Dedifferentiated amniotic fluid mesenchymal stem cell (primary cell): ENCODE measurements at regions not wholly inside any gene's neighbourhood (a gene's known extent, or its start where the extent isn't known, plus 50 kb on each side); places are given as distances from the start of the nearest gene placed in this dataset.
"Not testable (repeated sequence)": the region's sequence is repeated elsewhere in the genome, so short reads cannot be mapped to it uniquely, and the experiment has no call there.

ENCODE experiments used
- DNase-seq: peaks from one replicate; pipeline ENCODE4 v3.0.0-alpha.2; 2016; ENCODE audit errors: extremely low spot score

- DNase-seq = not testable (repeated sequence)
Measured at GRCh38 chr15:34528055-34528754, 55.2 kb downstream of the GOLGA8B start.

GRCh38 chr15:34527641-34528040 is 55.8 kb downstream of the GOLGA8B start:
- not testable (repeated sequence) for DNase-seq

DNA sequence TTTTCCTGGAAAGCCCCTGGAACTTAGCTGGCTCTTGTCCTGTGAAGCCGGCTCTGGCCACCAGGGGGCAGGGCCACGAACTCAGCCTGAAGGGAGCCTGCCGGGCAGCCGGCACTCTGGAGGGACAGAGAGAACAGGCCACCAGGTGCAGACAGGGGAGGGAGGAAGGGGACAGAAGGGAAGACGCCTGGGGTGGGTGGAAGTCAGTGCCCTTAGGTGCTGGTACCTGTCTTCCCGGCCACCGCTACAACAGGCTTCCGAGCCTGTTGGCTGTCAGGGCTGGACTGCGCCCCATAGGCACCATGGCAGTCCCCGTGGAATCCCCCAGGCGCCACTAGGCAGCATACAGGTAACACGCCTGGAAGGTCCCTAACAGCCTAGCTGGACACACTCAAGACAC is 59.6 kb downstream of the GOLGA8B start:
- DNase-seq = not testable (repeated sequence)

DNA sequence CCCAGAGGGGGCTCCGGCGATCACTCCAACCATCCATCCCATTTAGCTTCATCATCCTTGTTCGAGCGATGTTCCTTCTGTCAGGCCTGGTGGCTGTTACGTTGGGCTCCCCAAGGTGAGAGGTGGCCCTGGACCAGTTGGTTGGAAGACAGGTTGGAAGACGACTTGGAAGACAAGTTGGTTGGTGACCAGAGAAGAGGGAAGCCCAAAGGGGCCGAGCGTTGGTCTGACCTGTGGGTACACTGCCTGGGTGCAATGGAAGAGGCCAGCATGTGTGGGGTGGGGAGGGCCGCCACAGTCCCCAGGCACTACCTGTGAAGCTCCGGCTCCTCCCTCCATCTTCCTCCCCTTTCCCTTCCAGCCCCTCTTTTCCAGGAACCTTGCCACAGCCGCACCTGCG is 60.9 kb downstream of the GOLGA8B start:
- not testable (repeated sequence) for DNase-seq

DNA sequence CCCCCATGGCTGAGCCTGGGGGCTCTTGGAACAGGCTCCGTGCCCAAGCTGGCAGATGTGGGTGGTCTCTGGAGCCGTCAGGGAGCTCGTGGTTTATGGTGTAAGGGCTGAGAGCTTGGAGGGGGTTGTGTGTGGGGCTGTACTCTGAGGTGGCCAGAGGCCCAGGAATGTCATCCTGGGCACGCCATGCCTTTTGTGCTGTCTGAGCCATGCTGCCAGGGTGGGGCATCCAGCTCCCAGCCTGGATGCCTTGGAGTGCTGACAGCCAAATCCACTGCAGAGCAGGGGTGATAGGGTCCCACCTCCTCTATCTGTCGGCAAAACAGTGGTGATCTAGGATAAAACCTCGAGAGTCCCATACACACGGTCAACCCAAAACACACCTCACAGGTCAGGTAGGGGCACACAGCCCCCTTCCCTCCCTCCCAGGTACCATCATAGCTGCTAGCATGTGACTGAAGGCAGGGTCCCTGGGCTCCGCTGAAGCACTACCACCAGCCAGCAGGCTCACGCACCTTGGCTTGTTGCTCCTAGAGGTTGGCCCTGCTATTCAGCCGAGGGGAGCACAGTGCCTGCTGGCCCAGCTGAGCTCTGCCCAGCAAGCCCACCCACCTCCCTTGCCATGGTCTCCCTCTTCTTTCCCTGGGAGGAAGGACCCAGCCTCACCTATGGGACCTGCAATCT is 61.5 kb downstream of the GOLGA8B start:
- not testable (repeated sequence) for DNase-seq

GRCh38 chr15:34520566-34520965 is 62.9 kb downstream of the GOLGA8B start:
- DNase-seq = no peak

DNA sequence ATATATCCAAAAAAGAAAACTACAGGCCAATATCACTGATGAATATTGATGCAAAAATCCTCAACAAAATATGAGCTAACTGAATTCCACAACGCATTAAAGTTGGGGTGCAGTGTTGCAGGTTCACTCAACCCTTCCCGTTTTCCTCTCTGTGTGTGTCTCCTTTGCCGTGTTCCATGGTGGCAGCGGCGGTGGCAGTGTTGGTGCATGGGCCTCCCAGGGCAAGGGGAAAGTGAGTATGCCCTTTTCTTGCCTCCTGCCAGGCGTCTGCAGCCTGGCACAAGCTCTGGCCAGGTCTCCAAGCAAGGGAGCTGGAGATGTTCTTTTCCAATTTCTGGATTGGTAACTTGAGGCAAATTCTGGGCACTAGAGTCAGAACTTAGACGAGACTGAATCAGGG is 63.4 kb downstream of the GOLGA8B start:
- DNase-seq = not testable (repeated sequence)

DNA sequence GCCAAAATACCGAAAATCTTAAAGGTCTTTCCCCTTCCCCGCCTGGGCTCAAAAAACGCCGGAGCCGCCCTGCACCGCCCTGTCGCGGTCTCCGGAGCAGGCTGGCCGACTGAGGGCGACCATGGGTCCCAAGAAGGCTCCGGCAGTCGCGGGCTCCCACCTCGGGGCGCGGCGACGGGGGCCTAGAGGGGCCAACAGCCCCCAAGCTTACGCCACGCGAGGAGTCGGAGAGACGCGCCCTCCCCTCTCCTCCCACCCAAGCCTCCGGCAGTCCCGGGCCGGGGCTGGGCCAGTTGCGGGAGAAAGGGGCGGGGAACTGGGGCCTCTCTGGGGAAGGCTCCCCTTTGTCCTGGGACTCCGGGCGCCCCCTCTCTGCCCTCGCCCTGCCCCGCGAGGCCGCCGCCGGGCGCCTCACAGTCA is 69.2 kb downstream of the GOLGA8B start:
- peak; percentile 42 for DNase-seq

GRCh38 chr15:34512628-34513027 is 70.8 kb downstream of the GOLGA8B start:
- DNase-seq = no peak

DNA sequence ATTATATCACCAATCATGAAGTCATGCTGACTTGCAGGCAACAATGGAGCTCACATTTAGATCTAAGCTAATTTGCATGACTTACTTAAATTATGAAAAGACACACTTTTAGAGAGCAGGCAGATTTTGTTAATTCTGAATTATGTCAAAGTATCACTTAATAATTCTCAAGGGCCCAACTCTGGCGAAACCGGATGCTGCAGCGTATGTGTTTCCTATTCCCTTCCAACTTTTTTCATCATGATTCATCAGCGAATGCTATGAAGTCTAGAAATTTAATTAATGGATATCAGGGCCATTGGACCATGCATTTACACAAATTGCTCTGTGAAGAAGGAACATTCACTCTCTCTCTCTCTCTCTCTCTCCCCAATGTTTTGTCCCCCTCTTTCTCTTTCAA is 63.5 kb upstream of the GOLGA8A start:
- DNase-seq = no peak

DNA sequence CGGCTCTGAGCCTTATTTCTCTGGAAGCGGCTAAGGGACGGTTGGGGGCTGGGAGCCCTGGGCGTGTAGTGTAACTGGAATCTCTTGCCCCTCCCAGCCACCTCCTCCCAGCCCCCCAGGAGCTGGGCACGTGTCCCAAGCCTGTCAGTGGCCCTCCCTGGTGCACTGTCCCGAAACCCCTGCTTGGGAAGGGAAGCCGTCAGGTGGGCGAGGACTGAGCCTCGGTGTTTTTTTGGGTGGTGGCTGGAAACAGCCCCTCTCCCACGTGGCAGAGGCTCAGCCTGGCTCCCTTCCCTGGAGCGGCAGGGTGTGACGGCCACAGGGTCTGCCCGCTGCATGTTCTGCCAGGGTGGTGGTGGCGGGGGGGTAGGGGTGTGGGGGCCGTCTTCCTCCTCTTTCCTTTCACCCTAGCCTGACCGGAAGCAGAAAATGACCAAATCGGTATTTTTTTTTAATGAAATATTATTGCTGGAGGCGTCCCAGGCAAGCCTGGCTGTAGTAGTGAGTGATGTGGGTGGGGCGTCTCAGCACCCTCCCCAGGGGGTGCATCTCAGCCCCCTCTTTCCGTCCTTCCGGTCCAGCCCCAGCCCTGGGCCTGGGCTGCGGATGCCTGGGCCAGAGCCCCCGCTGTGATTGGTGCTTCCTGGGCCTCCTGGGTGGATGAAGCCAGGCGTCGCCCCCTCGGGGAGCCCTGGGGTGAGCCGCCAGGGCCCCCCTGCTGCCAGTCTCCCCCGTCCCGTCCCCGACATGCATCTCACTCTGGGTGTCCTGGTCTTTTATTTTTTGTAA is 58.8 kb upstream of the GOLGA8A start:
- no peak for DNase-seq

DNA sequence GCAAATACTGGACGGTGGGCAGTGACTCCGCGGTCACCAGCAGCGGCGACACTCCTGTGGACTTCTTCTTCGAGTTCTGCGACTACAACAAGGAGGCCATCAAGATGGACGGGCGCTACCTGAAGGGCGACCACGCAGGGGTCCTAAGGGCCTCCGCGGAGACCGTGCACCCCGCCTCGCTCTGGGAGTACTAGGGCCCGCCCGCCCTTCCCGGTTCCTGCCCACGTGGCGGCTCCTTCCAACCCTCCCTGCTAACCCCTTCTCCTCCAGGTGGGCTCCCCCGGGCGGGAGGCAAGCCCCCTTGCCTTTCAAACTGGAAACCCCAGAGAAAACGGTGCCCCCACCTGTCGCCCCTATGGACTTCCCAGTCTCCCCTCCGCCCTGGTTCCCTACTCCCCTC is 58.1 kb upstream of the GOLGA8A start:
- not testable (repeated sequence) for DNase-seq

DNA sequence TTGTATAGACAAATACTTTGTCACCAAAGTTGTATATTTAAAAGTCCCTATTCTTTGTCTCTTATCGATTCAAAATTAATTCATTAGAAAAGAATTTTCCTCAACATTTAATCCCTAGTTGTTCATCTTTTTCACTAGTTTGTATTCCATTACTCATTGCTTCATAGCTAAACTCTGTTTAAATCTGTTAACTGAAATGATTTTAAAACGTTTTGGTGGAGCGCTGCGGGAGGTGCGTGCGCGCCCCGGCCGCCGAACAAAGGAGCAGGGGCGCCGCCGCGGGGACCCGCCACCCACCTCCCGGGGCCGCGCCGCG is 56.4 kb upstream of the GOLGA8A start:
- DNase-seq = no peak

- DNase-seq = no peak
Measured at GRCh38 chr15:34493001-34493400, 55.4 kb upstream of the GOLGA8A start.

GRCh38 chr15:34491488-34491887 is 53.9 kb upstream of the GOLGA8A start:
- DNase-seq = not testable (repeated sequence)

DNA sequence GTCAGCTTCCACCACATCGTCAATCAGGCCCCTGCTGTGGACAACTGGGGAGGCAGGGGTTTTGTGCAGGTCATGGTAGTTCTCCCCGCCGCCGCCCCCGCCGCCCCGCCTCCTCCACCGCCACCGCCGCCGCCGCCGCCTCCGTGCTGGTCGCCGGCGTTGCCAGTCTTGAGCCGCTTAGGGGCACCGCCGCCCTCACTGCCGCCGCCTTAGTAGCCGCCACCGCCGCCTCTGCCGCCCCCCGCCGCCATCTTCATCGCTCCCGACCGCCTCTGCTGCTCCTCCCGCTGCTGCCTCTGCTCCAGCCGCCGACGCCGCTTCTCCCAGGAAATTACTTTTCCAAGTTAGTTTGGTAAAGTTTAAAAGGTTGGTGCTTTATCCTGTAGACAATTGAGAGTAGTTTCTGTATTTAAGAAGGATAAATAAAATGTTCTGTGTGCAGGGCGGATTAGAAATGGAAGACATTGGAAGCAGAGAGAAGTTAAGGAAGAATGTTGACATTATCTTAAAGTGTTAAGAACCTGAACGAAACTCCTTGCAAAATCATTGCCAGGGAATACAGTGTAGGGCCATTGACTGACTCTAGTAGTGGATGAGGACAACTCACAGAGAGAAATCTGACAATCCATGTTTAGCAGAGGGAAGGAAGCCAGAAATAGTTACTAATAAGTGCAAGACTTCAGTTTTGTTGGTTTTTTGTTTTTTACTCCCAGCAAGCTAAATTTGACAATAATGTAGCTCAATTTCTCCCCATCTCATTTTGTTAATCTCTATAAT is 53.0 kb upstream of the GOLGA8A start:
- DNase-seq = no peak

DNA sequence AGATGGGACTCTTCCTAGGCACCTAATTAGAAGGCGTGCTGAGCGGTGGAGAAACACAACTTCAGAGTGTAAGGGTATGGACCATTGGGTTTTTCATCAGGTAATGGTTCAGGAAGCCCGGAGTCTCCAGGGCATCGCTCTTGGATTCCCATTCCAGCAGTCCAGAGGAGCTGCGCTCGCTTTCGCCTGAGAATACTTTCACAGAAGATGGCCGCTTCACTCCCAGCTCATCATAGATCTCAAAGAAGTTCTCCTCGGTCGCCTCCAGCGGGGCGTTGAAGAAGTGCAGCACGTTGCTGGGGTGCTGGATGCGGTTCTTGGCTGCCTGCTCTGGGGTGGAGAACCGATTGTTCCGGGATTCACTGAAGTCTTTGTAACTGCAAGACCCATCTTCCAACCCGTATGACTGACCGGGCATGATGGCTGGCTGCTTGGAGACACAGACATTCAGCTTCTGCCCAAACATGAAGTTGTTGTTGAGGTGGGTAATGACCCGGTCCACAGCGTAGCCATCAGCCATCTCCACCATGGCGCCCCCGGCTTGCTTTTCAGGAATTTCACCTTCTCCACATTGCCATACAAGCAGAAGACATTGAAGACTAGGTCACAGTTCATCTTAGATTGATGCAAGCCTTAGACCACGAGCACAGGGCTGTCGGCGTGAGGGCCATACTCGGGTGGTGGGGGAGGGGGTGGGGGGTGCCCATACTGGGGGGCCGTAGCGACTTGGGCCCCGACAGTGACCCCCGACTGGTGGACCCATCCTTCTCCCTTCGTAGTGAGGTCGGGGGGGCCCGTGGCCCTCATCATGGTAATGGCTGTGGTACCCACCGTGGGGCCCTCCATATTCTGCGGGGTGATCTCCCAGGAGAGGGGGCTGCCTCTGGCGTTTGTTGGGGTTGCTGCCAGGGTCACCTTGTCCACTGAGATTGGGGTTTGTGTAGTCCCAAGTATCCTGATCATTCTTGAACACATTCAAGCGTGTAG is 51.7 kb upstream of the GOLGA8A start:
- DNase-seq = not testable (repeated sequence)
